HG02885 (cell line): ENCODE measurements at regions not wholly inside any gene's neighbourhood (a gene's known extent, or its start where the extent isn't known, plus 50 kb on each side); places are given as distances from the start of the nearest gene placed in this dataset.

Experiments
- ATAC-seq: cut with Tn5 transposase; IDR thresholded peaks from one replicate; pipeline ENCODE4 v1.9.1; 2021; ENCODE audit warnings: mild to moderate bottlenecking; ENCODE audit not compliant: unreplicated experiment, poor library complexity

DNA sequence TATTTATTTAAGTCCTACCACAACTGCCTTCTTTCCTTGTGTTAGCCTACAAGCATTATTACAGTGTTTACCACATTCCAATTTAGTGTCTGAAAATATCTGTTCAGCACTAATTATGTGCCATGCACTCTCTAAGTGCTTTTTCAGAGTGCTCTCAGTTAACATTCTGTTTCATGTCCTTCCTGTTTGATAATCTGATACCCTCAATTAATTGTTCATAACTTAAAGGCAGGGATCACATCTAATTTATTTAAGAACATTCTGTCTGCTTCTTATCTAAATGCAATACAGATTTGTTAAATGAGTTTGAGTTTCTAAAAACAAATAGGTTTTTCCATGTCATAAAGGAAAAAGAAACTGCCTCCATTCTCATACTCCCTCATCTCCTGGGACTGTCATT is 649.6 kb upstream of the ATXN8OS start:
- no peak for ATAC-seq

DNA sequence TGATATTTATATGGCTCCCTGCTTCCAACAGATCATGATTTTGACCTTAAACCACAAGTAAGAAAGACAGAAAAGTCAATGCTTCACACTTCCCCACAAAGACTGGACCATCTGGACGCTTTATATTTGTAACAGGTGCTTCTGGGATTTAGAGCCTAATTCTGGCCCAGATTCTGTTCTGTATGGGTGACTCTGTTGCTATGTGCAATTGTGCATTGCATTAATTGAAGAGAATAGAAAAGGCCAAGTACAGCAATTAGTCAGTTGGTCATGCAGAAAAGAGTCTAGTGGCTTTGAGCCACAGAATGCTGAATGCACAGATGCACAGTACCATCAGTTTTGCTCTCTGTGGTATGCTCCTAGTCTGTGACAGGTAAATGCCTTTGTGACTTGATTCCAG is 657.4 kb upstream of the ATXN8OS start:
- no peak for ATAC-seq

DNA sequence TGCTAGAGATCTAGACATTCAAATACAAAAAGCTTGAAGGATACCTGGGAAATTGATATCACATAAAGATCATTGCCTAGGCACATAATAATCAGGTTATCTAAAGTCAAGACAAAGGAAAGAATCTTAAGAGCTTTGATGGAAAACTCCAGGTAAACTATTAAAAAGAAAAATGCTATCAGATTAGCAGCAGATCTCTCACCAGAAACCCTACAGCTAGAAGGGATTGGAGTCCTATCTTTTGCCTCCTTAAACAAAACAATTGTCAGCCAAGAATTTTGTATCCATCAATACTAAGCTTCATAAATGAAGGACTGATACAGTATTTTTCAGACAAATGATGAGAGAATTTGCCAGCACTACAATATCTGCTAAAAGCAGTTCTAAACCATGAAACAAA is 682.4 kb upstream of the ATXN8OS start:
- ATAC-seq, result no peak

DNA sequence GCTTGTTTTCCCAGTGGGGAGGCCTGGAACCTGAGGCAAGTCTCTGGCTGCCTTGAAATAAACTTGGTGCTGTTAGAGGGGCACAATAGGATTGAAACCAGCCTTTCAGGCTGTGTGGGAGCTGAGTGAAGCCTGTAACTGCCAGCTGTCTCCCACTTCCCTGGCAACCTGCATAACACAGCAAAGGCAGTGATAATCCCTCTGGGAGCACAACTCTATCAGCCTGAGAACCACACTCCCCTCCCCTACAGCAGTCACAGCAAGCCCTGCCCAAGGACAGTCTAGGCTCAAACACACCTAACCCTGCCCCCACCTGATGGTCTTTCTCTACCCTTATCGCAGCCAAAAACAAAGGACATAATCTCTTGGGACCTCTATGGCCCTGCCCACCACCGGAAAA is 683.8 kb upstream of the ATXN8OS start:
- ATAC-seq, result no peak

DNA sequence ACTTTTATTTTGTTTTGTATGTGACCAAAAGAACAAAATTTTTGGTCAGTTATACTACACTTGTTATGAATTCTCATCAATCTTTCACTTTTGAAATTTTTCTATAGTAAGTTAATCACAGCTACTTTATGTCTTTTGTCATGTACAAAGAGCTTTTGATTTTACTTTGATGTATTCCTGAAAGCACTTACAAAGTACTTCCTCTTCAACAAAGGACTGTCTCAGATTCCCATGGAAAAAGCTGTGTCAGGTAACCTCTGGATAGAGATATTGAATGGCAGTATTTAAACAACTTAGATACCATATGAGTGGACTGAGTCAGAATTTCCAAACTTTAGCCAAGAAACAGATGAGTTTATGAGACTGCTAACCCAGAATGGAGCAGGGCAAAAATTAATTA is 689.3 kb upstream of the ATXN8OS start:
- ATAC-seq, result no peak

DNA sequence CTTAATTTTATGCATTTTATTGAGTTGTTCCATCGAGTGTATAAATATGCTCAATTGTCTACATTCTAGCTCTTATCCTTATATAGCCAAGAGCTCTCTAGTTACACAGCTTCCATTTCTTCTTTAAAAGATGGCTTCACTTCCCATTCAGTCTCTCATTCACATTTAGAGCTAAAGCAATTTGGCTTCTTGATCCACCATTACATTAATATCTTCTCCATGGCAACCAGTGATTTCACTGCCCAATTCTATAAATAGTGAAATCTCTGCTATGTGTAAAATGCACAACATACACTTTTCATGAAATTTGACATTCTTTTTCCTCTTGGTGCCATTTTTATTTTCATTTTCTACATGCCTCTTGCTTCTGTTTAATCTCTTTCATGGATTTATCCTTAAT is 696.9 kb upstream of the ATXN8OS start:
- no peak for ATAC-seq

DNA sequence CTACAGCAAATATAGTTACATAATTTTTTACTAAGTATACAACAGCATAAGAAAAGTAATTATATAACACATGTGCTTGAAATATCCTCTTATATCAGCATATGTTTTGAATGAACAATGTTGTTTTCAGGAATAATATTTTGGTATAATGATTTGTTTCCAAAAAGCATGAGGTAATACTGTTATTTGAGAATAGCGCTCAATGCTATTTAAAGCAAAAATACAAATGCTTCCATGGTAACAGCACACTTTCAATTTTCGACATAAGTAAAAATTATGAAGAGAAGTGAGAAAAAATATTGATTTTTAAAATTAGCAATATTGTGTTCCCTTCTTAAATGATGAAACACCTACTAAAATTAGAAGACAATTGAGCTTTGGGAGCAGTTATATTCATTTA is 715.9 kb upstream of the ATXN8OS start:
- no peak for ATAC-seq

DNA sequence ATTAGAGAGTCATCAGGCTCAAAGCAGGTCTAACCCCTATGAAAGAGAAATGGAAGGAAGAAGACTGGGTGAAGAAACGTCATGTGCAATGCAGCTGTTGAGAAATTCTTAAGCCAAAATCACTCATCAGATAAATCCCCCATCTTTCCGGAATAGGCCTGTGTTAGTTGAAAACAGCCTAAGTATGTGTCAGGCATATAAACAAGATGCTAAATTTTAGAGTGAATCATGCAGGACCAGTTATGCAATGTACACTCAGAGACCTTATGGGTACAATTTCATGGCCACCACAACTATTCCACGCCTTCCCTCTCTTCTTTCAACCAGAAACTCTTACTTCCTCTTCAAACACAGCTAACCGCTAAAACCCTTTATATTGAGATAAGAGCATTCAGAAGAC is 717.7 kb upstream of the ATXN8OS start:
- no peak for ATAC-seq

DNA sequence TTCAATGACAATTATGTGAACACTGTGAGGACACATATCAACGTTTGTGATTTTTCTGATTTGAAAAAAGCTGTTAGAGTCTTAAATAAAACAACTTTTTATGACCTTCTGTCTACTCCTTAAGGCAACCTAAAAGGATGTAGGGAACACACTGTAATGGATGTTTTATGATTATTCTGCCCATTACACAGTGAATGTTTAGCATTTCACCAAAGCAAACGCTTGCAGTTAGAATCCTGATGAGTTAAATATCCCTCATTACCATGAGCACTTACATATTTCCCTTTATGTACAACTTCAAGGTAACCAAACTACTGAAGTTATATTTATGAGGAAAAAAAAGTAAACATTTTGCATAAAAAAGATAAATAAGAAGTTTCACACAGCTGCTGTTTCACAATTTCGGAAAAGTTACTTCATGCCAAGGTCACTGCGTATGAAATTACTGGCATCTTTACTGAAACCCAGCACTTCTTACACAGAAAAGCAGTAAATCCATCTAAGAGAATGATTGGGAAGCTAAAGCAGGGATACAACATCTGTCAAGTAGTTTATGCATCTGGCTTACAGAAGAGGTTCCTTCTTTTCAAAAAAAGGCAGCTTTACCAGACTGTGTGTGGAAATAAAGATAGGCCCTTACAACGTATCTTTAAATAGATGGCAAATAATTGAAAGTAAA is 733.7 kb upstream of the ATXN8OS start:
- ATAC-seq, result no peak

DNA sequence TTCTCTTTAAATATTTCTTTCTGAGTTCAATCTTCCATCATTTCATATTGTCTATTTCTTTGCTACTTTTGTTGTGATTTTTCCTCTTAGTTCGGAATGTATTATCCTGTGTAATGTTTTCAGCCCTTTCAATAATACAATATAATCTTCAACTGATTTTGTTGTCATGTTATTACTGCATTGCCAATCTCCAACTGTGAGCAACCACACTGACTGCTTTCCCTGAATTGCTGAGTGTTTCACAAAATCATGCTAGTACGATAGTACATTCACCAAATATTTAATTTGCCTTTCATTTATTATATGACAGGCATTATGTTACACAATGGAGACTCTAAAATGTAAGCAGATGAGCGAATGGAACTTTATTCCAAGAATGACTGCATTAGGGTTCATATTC is 744.3 kb upstream of the ATXN8OS start:
- no peak for ATAC-seq

DNA sequence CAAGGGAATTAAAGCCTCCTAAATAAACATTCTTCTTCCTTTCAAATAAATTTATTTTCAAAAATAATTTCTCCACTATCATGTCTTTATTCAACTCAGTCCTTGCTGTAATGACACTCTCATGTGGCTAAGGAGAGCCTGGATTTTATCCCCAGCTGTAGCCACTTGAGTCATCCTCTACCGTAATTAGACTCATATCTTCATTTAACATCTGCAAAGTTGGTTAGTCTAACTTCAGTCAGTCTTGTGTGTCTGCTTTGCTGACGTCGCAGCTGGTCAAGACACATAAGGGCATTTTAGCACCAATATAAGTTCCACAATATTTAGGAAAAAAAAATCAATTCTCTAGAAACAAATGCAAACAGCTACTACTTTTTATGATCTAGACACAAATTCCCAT is 776.4 kb upstream of the ATXN8OS start:
- ATAC-seq, result no peak

DNA sequence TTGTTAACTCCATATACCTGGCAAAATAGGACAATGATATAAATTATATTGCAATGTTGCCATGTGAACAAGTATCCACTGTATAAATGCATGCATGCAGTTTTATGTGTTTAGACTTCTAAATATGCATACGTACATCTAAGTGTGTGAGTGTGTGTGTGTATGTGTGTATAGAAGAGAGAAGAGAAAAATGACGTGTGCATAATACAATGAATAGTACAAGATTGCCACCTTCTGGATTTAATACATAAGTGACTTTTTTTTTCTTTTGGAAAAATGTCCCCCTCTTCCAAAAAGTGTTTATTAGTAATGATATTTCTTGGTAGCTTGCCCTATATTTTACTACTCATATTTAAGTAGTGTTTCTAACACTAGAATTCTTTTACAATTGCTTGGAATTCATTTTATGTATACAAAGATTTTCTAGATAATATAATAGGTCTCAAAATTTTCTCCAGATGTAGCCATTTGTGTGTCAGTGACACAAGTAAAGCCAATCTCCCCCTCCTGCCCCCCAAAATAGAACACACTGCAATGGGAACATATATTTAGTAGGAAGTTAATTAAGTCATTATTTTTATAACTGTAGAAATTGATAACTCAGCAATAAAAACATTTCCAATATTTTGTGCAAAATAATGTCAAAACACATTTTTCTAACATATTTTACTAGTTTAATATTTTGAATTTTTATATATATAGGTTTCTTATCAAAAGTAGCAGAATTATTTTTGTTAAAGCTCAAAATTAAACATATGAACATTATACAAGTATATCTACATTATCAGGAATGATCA is 783.3 kb upstream of the ATXN8OS start:
- no peak for ATAC-seq

DNA sequence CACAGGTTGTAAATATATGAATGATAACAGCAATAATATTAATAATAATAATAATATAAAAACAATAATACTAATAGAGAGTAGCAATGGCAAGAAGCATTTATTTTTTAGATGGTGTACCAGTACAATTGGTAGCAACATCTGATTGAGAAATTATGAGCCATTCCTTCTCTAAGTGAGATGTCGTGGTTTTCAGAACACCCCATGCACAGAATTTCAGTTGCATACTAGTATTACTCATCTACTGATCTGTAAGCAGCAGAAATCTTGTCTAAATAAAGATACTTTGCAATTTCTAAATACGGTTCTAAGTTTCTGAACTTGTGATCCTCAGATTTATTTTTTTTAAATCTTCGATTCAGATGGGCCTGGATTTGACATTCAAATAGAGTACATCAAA is 788.0 kb upstream of the ATXN8OS start:
- no peak for ATAC-seq

DNA sequence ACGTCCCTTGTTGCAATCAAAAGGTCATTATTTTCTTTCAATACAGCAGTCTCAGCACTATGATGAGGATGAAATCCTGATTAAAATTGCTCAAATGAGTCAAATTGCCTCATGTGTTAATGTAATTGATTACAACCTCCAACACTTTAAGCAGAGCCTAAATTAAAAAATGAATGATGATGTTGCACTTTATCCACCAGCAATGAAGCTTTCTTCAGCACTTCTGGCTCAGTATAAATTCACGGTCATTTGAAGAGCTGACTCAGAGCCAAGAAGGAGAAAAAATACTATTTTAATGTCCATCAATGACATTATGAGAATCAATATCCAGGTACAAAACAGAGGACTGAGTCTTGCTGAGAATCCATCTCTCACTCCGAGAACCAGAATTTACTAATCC is 792.6 kb upstream of the ATXN8OS start:
- no peak for ATAC-seq

DNA sequence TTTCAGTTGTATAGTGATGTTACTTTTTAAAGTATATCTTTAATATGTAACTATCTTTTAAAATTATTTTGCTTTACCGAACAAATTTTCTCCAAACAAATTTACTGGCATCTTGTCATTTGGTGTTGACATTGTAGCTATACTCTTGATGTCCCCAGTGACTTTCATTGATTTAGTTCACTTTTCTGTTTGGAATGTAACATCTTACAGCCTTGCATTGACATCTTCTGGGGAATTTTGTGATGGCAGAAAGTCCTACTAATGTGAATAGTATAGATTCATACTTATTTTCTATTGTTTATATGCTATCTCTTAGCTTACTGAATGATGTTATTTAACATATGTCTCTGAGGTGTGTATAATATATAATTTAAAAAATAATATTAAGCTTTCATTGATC is 800.9 kb upstream of the ATXN8OS start:
- ATAC-seq, result no peak

DNA sequence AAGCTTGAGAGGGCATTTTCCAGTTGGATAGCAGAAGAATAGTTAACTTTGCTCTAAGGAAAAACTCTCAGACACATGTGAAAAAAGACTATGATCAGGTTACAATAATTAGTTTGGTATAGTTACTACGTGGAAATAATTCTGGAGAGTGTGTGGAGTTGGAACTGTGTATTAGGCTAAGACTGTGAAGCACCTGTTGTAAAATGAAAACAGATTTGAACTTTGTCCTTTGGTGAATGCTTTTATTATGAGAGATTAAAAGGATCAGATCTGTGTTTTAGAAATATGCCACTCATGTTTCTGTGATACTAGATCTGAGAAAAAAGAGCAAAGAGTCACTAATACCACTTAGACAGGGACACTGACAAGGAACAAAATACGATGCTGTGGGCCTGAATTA is 807.5 kb upstream of the ATXN8OS start:
- no peak for ATAC-seq

DNA sequence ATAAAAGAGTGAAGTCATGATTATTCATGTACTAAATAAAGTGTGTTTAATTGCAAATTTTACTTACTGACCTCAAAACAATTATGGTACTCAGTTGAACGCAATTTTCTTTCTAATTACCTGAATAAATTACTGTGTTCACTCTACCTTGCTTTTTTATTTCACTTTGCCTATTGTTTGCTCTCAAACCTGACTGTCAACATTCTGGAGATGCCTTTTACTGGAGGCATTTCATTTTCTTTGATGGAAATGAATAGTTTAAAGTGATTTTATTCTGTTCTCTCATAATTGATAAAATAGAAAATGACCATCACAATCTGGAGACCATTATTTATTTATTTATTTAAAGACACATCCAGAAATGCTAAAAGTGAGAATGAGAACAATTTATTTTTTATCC is 811.5 kb upstream of the ATXN8OS start:
- no peak for ATAC-seq

DNA sequence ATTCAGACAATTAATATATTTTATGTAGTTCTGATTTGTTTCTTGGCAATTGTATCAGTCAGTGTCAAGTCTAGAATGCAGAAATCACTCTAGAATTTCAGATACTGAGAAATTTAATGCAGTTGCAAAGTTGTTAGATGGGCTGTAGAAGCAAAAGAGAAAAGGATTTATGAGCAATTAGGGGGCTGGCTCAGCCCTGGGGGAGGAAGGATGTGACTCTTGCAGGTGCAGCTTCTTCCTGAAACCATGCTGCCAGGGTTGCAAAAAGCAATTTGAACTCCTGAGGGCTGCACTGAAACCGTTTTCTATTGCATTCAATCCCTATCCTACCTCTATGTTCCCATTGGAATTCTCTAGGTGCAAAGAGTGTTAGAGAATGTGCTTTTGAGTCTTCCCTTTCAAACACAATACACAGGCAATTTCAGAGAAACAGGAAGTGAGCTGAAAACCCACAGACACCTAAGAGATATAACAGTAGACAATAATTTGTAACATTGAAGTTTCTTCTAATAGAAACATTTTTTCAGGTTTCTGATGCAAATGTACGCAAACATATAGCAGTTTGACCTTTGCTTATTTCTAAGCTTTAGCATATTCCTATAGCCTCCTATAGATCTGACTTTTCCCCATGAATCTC is 814.7 kb upstream of the ATXN8OS start:
- ATAC-seq, result no peak

DNA sequence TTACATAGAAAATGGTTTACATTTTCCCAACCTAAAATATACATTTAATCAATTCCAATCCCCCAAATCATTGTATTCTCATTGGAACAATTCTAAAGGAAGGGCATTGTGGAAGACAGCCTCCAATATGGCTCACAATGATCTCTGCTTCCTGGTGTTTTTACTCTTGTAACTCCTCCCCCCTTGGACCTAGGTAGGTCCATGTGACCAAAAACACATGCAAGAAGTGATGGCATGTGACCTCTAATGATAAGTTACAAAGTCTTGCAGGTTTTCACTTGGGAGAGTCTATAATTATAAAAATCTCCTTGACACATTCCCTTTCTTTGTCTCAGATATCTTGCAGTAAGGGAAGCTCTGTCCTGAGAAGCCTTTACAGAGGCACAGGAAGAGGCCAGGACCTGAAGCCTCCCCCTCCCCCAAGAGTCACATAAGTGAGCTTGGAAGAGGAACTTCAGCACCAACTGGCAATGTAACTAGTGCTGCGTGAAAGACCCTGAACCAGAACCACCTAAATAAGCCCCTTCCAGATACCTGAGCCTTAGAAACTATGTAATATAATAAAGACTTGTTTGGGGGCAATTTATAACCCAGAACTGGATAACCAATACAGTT is 816.2 kb upstream of the ATXN8OS start:
- ATAC-seq, result no peak

DNA sequence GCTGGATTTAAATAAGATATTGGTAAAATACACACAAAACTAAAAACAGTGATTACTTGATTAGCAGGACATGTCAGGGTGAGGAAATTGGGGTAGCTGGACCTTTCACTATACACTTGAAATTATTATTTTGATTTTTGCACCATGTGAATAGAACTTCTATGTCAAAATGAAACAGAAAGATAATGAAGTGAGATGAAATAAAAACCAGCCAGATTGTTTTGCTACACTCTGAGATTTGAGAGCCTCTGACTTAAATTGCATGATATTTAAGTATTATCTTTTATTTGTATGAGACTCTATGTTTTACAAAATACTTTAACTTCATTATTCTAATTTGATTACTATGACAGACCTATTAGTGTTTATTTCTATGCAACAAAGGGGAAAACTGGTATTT is 819.6 kb upstream of the ATXN8OS start:
- ATAC-seq, result no peak

DNA sequence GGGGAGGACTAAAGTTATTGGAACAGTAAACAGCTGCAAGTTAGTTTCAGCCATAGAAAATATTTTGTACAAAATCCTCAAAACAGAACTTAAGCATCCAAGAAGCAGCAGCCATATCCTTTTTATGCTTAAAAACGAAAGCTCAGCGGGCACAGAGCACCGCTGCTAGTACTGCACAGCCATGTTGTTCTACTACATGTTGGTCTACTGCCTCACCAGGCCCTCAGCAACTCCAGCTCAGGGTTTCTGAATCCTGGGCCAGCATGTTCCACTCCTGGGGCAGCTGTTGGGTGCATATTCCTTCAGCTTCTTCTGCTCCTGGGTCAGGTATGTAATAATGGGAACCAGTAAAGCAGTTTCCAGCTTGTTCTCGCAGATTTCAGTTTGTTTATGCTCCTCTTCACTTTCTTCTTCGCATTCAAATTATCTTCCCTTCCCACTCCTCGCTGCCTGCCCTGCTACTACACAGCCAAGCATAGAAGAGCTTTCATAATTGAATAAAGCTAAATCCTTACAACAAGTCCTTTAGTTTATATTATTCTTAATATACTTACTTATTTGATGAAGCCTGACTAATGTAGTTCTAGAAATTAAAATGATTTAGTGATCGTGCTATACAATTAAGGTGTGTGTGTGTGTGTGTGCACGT is 820.5 kb upstream of the ATXN8OS start:
- no peak for ATAC-seq
